OCI-LY7 (cell line): ENCODE measurements at regions not wholly inside any gene's neighbourhood (a gene's known extent, or its start where the extent isn't known, plus 50 kb on each side); places are given as distances from the start of the nearest gene placed in this dataset.

ENCODE experiments used
- BruUV-seq: library from RNA; stranded (reverse); fragments of 400-500 nt; replicated peaks from 2 replicates; lab custom pipeline; 2021; lab: Mats Ljungman, UMichigan
- CTCF ChIA-PET: fragments of 300-600 bp; sonication (Branson Sonifier 250); formaldehyde crosslinking; loops from one replicate; lab custom pipeline; 2022; ENCODE audit warnings: antibody characterized with exemption; ENCODE audit not compliant: unreplicated experiment; lab: Charles Lee
- POLR2A ChIA-PET: fragments of 300-600 bp; sonication (Branson Sonifier 250); formaldehyde crosslinking; loops from one replicate; lab custom pipeline; 2022; ENCODE audit warnings: antibody characterized with exemption; lab: Charles Lee
- DNase-seq: peaks from one replicate; pipeline ENCODE4 v3.0.0-alpha.2; 2015; ENCODE audit warnings: low spot score
- H2AFZ ChIP-seq: fragments of 200-600 bp; sonication (generic), shearing (Covaris generic); 2 replicates; pipeline ENCODE4 v1.6.1; 2014; ENCODE audit warnings: mild to moderate bottlenecking, antibody characterized with exemption, low read length, moderate library complexity
- H3K27ac ChIP-seq: fragments of 200-600 bp; sonication (generic); 2 replicates; pipeline ENCODE4 v1.5.1; 2014; ENCODE audit warnings: mixed run types, low read depth, mild to moderate bottlenecking, moderate library complexity, low read length, inconsistent platforms; ENCODE audit not compliant: poor library complexity, severe bottlenecking
- H3K36me3 ChIP-seq: fragments of 200-600 bp; sonication (generic); 2 replicates; pipeline ENCODE4 v1.6.1; 2014; ENCODE audit warnings: mild to moderate bottlenecking, antibody characterized with exemption, low read length, moderate library complexity, mixed read lengths; ENCODE audit not compliant: insufficient read depth
- H3K4me1 ChIP-seq: fragments of 200-600 bp; sonication (generic); 2 replicates; pipeline ENCODE4 v1.5.1; 2014; ENCODE audit warnings: mild to moderate bottlenecking, low read length; ENCODE audit not compliant: insufficient read depth, poor library complexity, severe bottlenecking
- H3K4me2 ChIP-seq: fragments of 200-600 bp; sonication (generic); 2 replicates; pipeline ENCODE4 v1.6.1; 2014; ENCODE audit warnings: mild to moderate bottlenecking, low read length
- H3K4me3 ChIP-seq: fragments of 200-600 bp; sonication (generic); 2 replicates; pipeline ENCODE4 v1.5.1; 2014; ENCODE audit warnings: mild to moderate bottlenecking, low read depth, low read length; ENCODE audit not compliant: poor library complexity, severe bottlenecking
- H3K79me2 ChIP-seq: fragments of 200-600 bp; sonication (generic); 2 replicates; pipeline ENCODE4 v1.6.1; 2016; ENCODE audit warnings: low read depth, mild to moderate bottlenecking, low read length, moderate library complexity, mixed read lengths; ENCODE audit not compliant: insufficient read depth
- H3K9me2 ChIP-seq: fragments of 200-600 bp; sonication (generic); 2 replicates; pipeline ENCODE4 v1.6.1; 2016; ENCODE audit warnings: mild to moderate bottlenecking, low read length, mixed read lengths; ENCODE audit not compliant: insufficient read depth
- H3K9me3 ChIP-seq: fragments of 200-600 bp; sonication (generic); 2 replicates; pipeline ENCODE4 v1.6.1; 2014; ENCODE audit warnings: mild to moderate bottlenecking, mixed run types, low read length, mixed read lengths
- H4K20me1 ChIP-seq: fragments of 200-600 bp; sonication (generic); 2 replicates; pipeline ENCODE4 v1.6.1; 2014; ENCODE audit warnings: mild to moderate bottlenecking, antibody characterized with exemption, low read length, moderate library complexity, mixed read lengths; ENCODE audit not compliant: insufficient read depth
- EZH2phosphoT487 ChIP-seq: fragments of 200-600 bp; sonication (generic); IDR thresholded peaks from 2 replicates; pipeline ENCODE4 v1.6.1; 2018; ENCODE audit warnings: low read depth, borderline replicate concordance, mild to moderate bottlenecking, mixed run types, antibody characterized with exemption, low read length, moderate library complexity, mixed read lengths
- intact Hi-C: fragments of 100-400 bp; cut with micrococcal nuclease; formaldehyde crosslinking; loops from one replicate; pipeline ENCODE4 v1.10.0; 2022; ENCODE audit not compliant: unreplicated experiment
- TF ChIP-seq, protein P1 (sequence below): fragments of 200-600 bp; sonication (generic); conservative IDR thresholded peaks from 2 replicates; pipeline ENCODE4 v1.5.1; 2014; ENCODE audit warnings: mild to moderate bottlenecking, antibody characterized with exemption, low read length, moderate library complexity, mixed read lengths

DNA sequence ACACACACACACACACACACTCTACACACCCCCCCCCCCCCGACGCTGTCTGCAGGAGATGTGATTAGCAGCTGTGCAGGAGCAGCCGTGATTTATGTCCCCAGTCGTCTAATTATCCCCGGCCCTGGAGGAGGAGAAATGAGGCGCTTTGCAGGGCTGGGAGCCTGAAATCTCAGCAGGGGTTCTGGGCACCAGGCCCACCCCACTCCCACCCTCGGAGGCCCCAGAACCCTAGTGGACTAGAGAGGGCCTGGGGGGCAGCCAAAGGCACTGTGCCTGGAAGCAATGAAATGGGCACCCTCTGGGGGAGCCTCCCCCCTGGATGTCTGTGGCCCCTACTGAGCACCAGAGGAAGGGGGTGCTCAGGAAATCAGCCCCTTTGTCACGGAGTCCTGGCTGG, 134.2 kb upstream of the CIBAR2 start:
- TF ChIP-seq, protein P1, sequence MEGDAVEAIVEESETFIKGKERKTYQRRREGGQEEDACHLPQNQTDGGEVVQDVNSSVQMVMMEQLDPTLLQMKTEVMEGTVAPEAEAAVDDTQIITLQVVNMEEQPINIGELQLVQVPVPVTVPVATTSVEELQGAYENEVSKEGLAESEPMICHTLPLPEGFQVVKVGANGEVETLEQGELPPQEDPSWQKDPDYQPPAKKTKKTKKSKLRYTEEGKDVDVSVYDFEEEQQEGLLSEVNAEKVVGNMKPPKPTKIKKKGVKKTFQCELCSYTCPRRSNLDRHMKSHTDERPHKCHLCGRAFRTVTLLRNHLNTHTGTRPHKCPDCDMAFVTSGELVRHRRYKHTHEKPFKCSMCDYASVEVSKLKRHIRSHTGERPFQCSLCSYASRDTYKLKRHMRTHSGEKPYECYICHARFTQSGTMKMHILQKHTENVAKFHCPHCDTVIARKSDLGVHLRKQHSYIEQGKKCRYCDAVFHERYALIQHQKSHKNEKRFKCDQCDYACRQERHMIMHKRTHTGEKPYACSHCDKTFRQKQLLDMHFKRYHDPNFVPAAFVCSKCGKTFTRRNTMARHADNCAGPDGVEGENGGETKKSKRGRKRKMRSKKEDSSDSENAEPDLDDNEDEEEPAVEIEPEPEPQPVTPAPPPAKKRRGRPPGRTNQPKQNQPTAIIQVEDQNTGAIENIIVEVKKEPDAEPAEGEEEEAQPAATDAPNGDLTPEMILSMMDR = no peak
- TF ChIP-seq EZH2phosphoT487 = no peak
- BruUV-seq = no TSS peak
- H3K27ac ChIP-seq = no peak overlapping the region
- peaks cover under 1% of the 10 kb centered on the region for H3K4me1 ChIP-seq
- H2AFZ ChIP-seq = no peak overlapping the region
- intact Hi-C loops = loop anchor here (5.0 to 10.0 kb wide), 2 partner anchors 129 to 148 kb away; no protein-coding TSS in a partner anchor
- POLR2A ChIA-PET = no interaction called here
- no peaks in the 10 kb centered on the region for H3K79me2 ChIP-seq
- no peak for DNase-seq
- no peaks in the 10 kb centered on the region for H3K9me2 ChIP-seq
- no peak overlapping the region for H3K4me2 ChIP-seq
- CTCF ChIA-PET = interaction anchor here (0.6 kb wide), 2 partner anchors 175 to 396 kb away, joined by 4 read pairs; no protein-coding TSS in a partner anchor
- no peaks in the 10 kb centered on the region for H3K9me3 ChIP-seq
- H3K36me3 ChIP-seq = no peaks in the 10 kb centered on the region
- H4K20me1 ChIP-seq = no peaks in the 10 kb centered on the region
- H3K4me3 ChIP-seq = no peak overlapping the region

DNA sequence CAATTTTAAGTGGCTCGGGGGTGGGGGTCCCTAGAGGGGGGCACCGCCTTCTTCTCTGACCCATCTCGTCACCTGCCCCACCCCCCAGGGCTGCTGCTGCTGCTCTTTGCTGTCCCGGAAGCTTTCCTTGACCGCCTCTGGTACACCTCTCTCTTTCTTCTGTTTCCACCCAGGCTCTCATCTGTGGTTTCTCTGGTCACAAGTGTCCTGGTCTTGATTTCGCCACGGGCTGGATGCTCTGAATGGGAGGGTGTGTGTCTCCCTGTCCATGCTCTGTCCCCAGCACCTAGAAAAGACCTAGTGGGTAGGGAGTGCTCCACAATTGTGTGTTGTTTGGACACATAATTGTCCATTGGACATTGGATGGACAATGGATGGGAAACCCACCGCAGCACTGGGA, 134.7 kb upstream of the CIBAR2 start:
- POLR2A ChIA-PET = no interaction called here
- CTCF ChIA-PET = interaction anchor here (0.6 kb wide), 2 partner anchors 175 to 397 kb away, joined by 4 read pairs; no protein-coding TSS in a partner anchor
- H3K79me2 ChIP-seq = no peaks in the 10 kb centered on the region
- no peak overlapping the region for H3K27ac ChIP-seq
- TF ChIP-seq EZH2phosphoT487 = no peak
- TF ChIP-seq, protein P1 = no peak
- no peaks in the 10 kb centered on the region for H3K9me3 ChIP-seq
- no peaks in the 10 kb centered on the region for H3K36me3 ChIP-seq
- H3K4me2 ChIP-seq = no peak overlapping the region
- DNase-seq = no peak
- intact Hi-C loops = loop anchor here (5.0 to 10.0 kb wide), 2 partner anchors 130 to 148 kb away; no protein-coding TSS in a partner anchor
- H3K4me3 ChIP-seq = no peak overlapping the region
- H3K9me2 ChIP-seq = no peaks in the 10 kb centered on the region
- peaks cover 5% of the 10 kb centered on the region for H3K4me1 ChIP-seq
- BruUV-seq = no TSS peak
- no peaks in the 10 kb centered on the region for H4K20me1 ChIP-seq
- H2AFZ ChIP-seq = no peak overlapping the region

GRCh38 chr16:85248342-85248741, 136.1 kb upstream of the CIBAR2 start:
- ChIA-PET POLR2A (interaction anchor here (0.8 kb wide), 1 partner anchor 118 kb away, joined by 3 read pairs; no protein-coding TSS in a partner anchor), CTCF (no interaction called here)
- peaks cover 18% of the 10 kb centered on the region for H3K4me1 ChIP-seq
- H3K9me3 ChIP-seq = no peaks in the 10 kb centered on the region
- DNase-seq = no peak
- no peaks in the 10 kb centered on the region for H4K20me1 ChIP-seq
- H3K4me3 ChIP-seq = no peak overlapping the region
- H3K4me2 ChIP-seq = no peak overlapping the region
- H3K79me2 ChIP-seq = no peaks in the 10 kb centered on the region
- no peak overlapping the region for H3K27ac ChIP-seq
- no peak overlapping the region for H2AFZ ChIP-seq
- no peaks in the 10 kb centered on the region for H3K9me2 ChIP-seq
- TF ChIP-seq EZH2phosphoT487 = no peak
- TF ChIP-seq, protein P1 = no peak
- intact Hi-C loops = loop anchor here (5.0 to 10.0 kb wide), 2 partner anchors 131 to 146 kb away; no protein-coding TSS in a partner anchor
- H3K36me3 ChIP-seq = no peaks in the 10 kb centered on the region
- BruUV-seq = no TSS peak
